ENCODE measurements at regions not wholly inside any gene's neighbourhood (a gene's known extent, or its start where the extent isn't known, plus 50 kb on each side); places are given as distances from the start of the nearest gene placed in this dataset.

DNA sequence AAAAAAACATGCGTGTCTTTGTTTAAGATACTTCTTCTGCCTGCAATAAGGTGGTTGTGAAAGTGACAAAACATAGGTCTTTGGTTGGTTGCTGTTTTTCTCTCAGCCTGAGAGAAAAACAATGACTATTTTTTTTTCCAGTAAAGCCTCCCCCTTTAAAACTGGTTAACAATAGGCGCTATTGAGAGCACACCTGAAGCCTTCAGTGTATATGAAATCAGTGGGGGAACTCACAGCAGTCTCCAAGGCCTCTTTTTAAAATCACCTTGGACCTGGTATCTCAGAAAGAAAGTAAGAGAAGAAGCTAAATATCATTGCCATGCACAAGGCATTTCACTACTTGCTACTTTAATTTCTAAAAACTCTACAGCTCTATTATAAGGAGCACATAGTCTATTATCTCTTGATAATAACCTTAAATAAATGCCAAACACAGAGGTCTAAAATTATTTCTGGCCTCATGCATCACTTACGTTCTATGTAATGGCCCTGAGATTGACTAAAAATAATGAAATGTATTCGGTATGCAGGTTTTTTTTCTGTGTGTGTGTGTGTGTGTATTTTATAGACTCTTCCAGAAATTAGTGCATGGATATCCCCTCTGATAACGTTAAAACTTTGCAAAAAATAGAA lies 544.4 kb downstream of the TDRD15 start:
- H3K27me3 Mint-ChIP-seq (ENCODE audit: low read depth in 2 of 2) = no peaks in the 10 kb centered on the region
- peaks cover 15 to 25% of the 10 kb centered on the region in 2 donors for H3K9me3 Mint-ChIP-seq
- no peak overlapping the region for H3K27ac Mint-ChIP-seq
- Histone ChIP-seq H3K27me3 (ENCODE audit: control insufficient read depth, insufficient read depth, low read length) (no peaks in the 10 kb centered on the region), H3K36me3 (ENCODE audit: control insufficient read depth, insufficient read depth, low read length) (no peaks in the 10 kb centered on the region), H3K4me1 (ENCODE audit: control insufficient read depth, insufficient read depth, low read length) (no peaks in the 10 kb centered on the region), H3K4me3 (ENCODE audit: low read length) (no peak overlapping the region), H3K27ac (ENCODE audit: low read length) (no peak overlapping the region), H3K9me3 (ENCODE audit: control insufficient read depth, insufficient read depth, low read length) (peaks cover 4% of the 10 kb centered on the region)
- intact Hi-C loops (cut with micrococcal nuclease) = no loop called here
- no peak for DNase-seq
- TF ChIP-seq, protein P1, sequence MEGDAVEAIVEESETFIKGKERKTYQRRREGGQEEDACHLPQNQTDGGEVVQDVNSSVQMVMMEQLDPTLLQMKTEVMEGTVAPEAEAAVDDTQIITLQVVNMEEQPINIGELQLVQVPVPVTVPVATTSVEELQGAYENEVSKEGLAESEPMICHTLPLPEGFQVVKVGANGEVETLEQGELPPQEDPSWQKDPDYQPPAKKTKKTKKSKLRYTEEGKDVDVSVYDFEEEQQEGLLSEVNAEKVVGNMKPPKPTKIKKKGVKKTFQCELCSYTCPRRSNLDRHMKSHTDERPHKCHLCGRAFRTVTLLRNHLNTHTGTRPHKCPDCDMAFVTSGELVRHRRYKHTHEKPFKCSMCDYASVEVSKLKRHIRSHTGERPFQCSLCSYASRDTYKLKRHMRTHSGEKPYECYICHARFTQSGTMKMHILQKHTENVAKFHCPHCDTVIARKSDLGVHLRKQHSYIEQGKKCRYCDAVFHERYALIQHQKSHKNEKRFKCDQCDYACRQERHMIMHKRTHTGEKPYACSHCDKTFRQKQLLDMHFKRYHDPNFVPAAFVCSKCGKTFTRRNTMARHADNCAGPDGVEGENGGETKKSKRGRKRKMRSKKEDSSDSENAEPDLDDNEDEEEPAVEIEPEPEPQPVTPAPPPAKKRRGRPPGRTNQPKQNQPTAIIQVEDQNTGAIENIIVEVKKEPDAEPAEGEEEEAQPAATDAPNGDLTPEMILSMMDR (IDR thresholded peaks at IDR 0.05) = no peak
- 74% methylated on average over 4 of the region's 5 CpGs for WGBS (ENCODE audit: insufficient coverage)
- no peaks in the 10 kb centered on the region for H3K4me1 Mint-ChIP-seq
- ATAC-seq = no peak
- no peaks in the 10 kb centered on the region for H3K36me3 Mint-ChIP-seq
- H3K4me3 Mint-ChIP-seq = no peak overlapping the region

DNA sequence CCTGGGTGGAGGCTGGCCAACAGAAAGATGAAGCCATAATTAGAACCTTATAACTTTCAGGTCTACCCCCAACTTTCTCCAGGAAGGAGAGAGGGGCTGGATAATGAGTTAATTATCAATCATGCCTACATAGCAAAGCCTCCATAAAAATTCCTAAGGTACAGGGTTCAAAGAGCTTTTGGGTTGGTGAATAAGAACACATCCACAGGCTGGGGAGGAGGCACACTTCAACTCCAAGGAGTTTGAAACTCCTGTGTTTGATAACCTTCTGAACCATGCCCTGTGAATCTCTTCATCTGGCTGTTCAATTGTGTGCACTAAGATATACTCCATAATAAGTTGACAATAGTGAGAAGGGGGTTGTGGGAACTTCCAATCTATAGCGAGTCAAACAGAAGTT lies 552.3 kb downstream of the TDRD15 start:
- no peak for DNase-seq
- no peak overlapping the region for H3K27ac ChIP-seq (ENCODE audit: low read length)
- H3K4me3 ChIP-seq (ENCODE audit: low read length) = no peak overlapping the region
- H3K9me3 ChIP-seq (ENCODE audit: control insufficient read depth, insufficient read depth, low read length) = peaks cover 11% of the 10 kb centered on the region
- no peaks in the 10 kb centered on the region for H3K27me3 ChIP-seq (ENCODE audit: control insufficient read depth, insufficient read depth, low read length)
- H3K4me1 ChIP-seq (ENCODE audit: control insufficient read depth, insufficient read depth, low read length) = no peaks in the 10 kb centered on the region
- H3K36me3 Mint-ChIP-seq = peaks cover 18% of the 10 kb centered on the region
- intact Hi-C loops (cut with micrococcal nuclease) = no loop called here
- H3K4me1 Mint-ChIP-seq = no peaks in the 10 kb centered on the region
- H3K4me3 Mint-ChIP-seq = no peak overlapping the region
- ATAC-seq = no peak
- TF ChIP-seq, protein P1 (IDR thresholded peaks at IDR 0.05) = no peak
- no peaks in the 10 kb centered on the region for H3K27me3 Mint-ChIP-seq (ENCODE audit: low read depth in 2 of 2)
- H3K27ac Mint-ChIP-seq = no peak overlapping the region
- WGBS (ENCODE audit: insufficient coverage) = 91% methylated on average over 1 of the region's 1 CpG
- H3K36me3 ChIP-seq (ENCODE audit: control insufficient read depth, insufficient read depth, low read length) = no peaks in the 10 kb centered on the region
- H3K9me3 Mint-ChIP-seq = peaks cover 16 to 30% of the 10 kb centered on the region in 2 donors

DNA sequence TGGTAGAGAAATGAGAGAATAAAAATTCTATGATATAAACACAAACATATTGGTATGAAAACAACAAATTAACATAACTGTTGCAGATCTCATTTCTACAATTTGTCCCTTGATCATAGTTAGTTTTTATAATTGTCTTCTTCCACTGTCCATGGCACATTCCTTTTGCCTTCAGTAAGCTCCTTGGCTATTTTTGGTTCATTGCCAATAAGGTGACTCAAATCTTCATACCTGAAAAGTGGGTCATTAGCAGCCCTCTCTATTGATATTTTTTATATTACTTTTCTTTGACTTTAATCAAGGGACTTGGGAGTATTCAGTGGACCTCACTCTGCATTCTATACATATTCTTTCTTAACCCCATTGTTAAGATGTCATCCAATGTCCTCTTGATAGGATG lies 552.9 kb downstream of the TDRD15 start:
- no peak overlapping the region for H3K27ac ChIP-seq (ENCODE audit: low read length)
- intact Hi-C loops (cut with micrococcal nuclease) = no loop called here
- H3K36me3 ChIP-seq (ENCODE audit: control insufficient read depth, insufficient read depth, low read length) = no peaks in the 10 kb centered on the region
- Mint-ChIP-seq H3K9me3 (peaks cover 16 to 30% of the 10 kb centered on the region in 2 donors), H3K4me3 (no peak overlapping the region), H3K36me3 (peaks cover 18% of the 10 kb centered on the region), H3K4me1 (no peaks in the 10 kb centered on the region), H3K27ac (no peak overlapping the region), H3K27me3 (ENCODE audit: low read depth in 2 of 2) (no peaks in the 10 kb centered on the region)
- no peak for DNase-seq
- ATAC-seq = no peak
- no peaks in the 10 kb centered on the region for H3K4me1 ChIP-seq (ENCODE audit: control insufficient read depth, insufficient read depth, low read length)
- no peak overlapping the region for H3K4me3 ChIP-seq (ENCODE audit: low read length)
- peaks cover 11% of the 10 kb centered on the region for H3K9me3 ChIP-seq (ENCODE audit: control insufficient read depth, insufficient read depth, low read length)
- no peaks in the 10 kb centered on the region for H3K27me3 ChIP-seq (ENCODE audit: control insufficient read depth, insufficient read depth, low read length)
- TF ChIP-seq, protein P1 (IDR thresholded peaks at IDR 0.05) = no peak

DNA sequence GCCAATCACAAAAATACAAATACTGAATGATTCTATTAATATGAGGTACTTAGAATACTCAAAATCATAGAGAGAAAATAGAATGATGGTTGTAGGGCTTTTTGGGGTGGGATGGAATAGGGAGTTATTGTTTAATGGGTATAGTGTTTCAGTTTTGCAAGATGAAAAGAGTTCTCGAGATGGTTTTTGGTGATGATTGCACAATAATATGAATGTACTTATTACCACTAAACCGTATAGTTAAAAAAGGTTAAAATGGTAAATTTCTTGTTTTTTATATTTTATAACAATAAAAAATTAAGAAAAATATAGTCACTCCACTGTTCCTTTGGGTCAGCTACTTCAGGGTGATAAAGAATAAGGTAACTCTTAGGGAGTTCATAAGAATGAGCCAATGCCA lies 560.1 kb downstream of the TDRD15 start:
- H3K27ac Mint-ChIP-seq = no peak overlapping the region
- H3K36me3 Mint-ChIP-seq = peaks cover 9% of the 10 kb centered on the region
- intact Hi-C loops (cut with micrococcal nuclease) = no loop called here
- H3K36me3 ChIP-seq (ENCODE audit: control insufficient read depth, insufficient read depth, low read length) = no peaks in the 10 kb centered on the region
- no CpG with 5 or more reads among the region's 2 CpGs for WGBS (ENCODE audit: insufficient coverage)
- H3K9me3 Mint-ChIP-seq = peaks cover 18 to 21% of the 10 kb centered on the region in 2 donors
- H3K4me1 ChIP-seq (ENCODE audit: control insufficient read depth, insufficient read depth, low read length) = no peaks in the 10 kb centered on the region
- no peaks in the 10 kb centered on the region for H3K9me3 ChIP-seq (ENCODE audit: control insufficient read depth, insufficient read depth, low read length)
- no peaks in the 10 kb centered on the region for H3K27me3 ChIP-seq (ENCODE audit: control insufficient read depth, insufficient read depth, low read length)
- DNase-seq (no peak), ATAC-seq (no peak)
- H3K4me3 ChIP-seq (ENCODE audit: low read length) = no peak overlapping the region
- H3K27me3 Mint-ChIP-seq (ENCODE audit: low read depth in 2 of 2) = no peaks in the 10 kb centered on the region
- TF ChIP-seq, protein P1 (IDR thresholded peaks at IDR 0.05) = no peak
- no peaks in the 10 kb centered on the region for H3K4me1 Mint-ChIP-seq
- H3K4me3 Mint-ChIP-seq = no peak overlapping the region
- no peak overlapping the region for H3K27ac ChIP-seq (ENCODE audit: low read length)
